GM21360 (cell line): ENCODE measurements at regions not wholly inside any gene's neighbourhood (a gene's known extent, or its start where the extent isn't known, plus 50 kb on each side); places are given as distances from the start of the nearest gene placed in this dataset.
"Not testable (repeated sequence)": the region's sequence is repeated elsewhere in the genome, so short reads cannot be mapped to it uniquely, and the experiment has no call there.

Source experiments
- ATAC-seq: cut with Tn5 transposase; IDR thresholded peaks from one replicate; pipeline ENCODE4 v1.9.1; 2021; ENCODE audit warnings: mild to moderate bottlenecking, moderate library complexity; ENCODE audit not compliant: unreplicated experiment

DNA sequence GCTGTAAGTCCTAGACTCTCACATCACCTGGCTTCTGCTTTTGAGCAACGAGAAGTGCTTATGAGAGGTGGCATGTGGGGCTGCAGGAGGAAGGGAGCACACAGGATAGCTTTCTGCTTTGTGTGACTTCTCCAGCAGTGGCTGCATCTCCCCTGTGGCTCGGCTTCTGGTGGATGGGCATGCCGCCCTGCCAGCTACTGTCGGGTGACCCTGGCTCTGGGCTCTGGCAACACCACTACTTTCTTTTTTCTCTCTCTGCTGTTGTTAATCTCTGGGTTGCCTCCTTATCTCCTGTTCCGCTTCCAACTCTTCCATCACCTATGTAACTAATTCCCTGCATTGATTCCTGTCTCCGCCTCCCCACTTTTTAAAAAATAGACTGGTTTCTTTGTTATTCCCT is 209.1 kb upstream of the DAAM1 start:
- ATAC-seq: no peak

DNA sequence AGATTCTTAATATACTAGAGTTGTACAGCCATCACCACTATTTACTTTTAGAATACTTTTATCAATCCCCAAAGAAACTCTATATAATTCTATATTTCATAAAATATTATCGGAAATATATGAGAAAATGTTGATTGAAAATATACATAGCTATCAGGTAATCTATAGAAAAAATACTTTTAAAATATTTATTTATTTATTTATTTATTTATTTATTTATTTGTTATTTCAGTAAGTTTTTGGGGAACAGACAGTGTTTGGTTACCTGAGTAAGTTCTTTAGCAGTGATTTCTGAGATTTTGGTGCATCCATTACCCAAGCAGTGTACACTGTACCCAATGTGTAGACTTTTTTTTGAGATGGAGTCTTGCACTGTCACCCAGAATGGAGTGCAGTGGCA is 206.6 kb upstream of the DAAM1 start:
- no peak for ATAC-seq

DNA sequence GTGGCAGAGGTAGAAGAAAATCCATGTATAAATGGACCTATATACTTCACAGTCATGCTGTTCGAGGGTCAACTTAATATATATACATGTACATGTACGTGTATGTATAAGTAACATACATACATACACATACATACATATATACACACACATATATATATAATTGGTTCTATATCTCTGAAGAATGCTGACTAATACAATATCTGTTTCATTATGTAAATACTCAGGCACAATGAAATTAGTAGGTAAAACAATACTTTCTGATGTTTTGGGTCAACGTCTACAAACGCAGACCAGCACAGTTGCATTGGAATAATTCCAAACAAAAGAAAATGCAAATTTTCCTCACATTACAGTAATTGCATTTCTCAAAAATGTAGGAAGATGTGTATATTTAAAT is 202.7 kb upstream of the DAAM1 start:
- ATAC-seq: no peak

DNA sequence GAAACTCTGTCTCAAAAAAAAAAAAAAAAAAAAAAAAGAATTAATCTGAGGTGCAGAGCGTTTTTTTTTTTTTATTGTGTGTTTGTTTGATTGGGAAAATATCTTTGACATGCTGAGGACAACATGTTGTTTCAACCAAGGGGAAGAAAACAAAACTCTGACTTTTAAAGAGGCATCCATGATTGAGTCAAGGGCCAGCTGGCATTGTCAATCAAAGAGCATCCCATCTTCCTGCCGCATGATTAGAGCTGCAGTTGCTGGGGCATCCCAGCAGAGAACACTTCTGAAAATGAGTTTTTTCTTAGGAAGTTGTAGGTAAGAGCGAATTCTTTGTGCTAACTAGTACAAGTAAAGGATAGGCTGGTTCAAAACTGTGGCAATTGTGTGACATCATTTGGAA is 200.9 kb upstream of the DAAM1 start:
- no peak for ATAC-seq

DNA sequence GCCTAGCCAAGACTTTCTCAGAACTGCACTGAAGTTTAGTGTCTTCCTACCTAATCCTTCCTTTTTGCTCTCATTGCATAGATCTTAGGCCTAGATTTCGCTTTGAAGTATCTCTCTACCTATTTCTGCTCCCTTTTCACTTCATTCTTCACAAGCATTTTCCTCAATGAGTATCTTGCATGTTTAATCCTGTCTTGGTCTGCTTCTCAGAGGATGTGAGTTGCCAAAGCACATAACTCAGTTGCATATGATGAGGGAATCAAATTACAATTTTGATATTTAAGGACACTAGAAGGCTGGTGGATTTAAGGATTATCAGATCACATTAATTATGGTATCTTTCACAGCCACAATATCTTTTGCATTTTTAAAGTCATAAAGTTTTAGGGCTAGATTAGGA is 195.5 kb upstream of the DAAM1 start:
- ATAC-seq: no peak

DNA sequence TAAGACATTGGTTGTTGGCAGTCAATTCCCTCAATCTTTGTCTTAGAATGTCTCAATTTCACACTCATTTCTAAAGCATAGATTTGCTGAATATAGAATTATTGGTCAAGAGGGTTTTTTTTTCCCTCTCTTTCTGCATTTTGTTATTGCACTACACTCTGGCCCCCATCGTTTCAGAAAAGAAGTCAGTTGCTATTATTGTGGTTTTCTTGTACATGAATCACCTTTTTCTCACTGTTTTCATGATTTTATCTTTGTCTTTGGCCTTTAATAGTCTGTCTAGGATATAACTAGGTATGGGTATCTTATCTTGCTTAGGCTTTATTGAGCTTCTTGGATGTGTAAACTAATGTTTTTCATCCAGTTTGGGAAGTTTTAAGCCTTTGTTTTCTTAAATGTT is 194.3 kb upstream of the DAAM1 start:
- no peak for ATAC-seq

DNA sequence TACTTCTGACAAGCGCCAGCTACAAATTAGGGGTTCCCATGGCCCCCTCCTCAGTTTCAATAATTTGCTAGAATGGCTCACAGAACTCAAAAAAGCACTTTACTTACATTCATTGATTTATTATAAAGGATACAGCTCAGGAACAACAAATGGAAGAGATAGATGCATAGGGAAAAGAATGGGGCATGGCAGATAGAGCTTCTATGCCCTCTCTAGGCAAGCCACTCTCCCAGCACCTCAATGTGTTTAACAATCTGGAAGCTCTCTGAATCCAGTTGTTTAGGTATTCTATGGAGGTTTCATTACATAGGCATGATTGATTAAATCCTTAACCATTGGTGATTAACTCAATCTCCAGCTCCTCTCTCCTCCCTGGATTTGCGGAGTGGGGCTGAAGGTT is 184.5 kb upstream of the DAAM1 start:
- no peak for ATAC-seq

DNA sequence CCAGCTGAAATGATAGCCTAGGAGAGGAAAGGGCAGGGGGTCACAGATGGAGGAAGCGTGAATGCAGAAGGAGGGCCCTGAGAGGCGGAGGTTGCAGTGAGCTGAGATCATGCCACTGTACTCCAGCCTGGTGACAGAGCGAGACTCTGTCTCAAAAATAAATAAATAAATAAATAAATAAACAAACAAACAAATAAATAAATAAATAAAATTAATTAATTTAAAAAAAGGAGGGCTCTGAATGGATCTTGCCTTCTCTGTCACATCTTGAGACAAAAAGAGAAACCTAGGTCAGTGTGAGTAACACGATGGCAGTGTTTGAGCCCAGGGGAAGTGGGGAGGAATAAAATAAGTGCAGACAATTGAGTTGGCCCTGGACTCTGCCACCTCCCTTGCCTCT is 182.3 kb upstream of the DAAM1 start:
- ATAC-seq: not testable (repeated sequence)

DNA sequence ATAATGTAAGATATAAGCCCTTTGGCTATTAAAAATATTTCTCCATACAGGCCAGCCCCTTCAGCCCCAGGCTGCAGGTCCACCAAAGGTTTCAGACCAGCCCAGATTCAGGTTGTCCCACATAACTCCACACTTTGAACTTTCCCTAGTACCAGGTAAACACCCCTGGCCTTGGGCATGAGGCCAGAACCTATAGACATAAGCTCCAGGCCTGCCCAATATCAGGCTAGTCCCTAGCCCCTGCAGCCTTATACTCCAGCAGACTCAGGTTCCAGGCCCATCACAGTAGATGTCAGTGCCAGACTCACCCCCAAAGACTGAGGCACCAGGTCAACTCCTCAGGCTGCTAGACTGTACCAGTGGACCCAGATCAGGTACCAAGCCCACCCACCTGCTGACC is 178.5 kb upstream of the DAAM1 start:
- ATAC-seq: no peak

DNA sequence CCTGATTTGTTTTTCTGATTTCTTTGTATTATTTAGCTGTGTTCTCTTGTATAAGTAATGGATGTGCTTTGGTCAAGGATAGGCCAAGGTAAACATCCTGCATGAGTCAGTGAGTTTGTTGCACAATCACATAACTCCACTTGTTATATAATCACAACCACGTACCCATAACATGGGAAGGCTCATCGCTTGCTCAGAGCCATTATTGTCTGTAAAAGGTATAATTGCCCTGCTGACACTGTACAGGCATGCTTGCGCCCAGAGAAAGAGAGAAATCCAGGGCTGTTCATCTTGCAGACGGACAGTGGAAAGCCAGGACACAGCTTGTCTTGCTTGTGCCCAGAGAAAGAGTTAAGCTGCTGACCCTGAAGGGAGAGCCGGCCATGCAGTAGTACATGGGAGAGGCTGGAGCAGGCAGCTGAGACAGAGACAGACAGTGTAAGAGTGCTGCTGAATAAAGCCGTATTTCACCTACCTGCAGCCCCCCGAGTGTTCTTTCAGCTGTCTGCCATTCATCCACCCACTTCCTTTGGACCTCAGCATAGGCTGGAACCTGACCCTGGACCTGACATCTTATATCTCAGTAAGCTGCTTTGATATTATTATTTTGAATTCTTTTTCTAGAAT is 174.7 kb upstream of the DAAM1 start:
- ATAC-seq: no peak

DNA sequence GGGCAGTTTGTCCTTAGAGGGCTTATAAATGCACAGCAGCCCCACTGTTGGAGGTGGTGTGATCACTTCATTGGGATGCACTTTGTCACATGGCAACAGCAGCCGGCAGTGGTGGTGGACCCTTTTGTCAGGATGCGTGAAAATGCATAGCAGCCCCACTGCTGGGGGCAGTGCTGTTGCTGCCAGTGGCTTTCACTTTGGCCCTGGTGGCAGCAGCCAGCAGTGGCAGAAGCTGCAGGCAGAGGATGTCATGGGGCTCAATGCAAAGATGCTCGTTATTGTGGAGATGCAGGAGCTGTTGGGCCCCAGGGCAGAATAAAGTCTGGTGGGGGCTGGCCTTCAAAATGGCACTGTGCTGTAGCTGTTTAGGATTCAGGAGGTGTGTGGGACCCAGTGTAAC is 173.0 kb upstream of the DAAM1 start:
- ATAC-seq: no peak

DNA sequence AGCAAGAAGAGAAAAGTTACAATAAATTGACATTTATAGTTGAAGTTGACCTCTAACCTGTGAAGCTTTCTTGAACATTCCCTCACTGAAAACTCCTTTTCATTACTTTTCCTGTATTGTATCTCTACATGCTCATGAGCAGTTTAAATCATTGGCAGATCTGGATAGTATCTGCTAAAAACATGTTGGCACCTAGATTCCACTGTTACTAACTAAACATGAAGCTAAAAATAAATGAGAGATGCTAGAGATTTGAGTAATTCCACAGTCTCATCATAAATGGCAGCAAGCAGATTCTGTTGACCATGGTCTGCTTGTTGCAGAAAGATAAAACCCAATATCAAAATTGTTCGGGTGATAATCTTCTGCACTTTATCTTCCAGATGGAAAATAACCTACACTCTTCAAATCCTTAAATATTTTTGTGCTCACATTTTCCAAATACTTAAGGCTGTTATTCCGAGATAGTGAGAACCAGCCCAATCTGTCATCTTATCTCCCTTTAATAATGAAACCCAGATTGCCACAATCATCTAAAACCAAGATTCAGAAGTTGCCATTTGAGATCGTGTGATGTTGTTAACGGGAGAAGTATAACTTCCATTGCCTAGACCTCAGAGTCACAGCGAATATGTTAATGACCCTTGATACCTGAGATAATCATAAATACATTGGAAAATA is 171.0 kb upstream of the DAAM1 start:
- ATAC-seq: no peak

DNA sequence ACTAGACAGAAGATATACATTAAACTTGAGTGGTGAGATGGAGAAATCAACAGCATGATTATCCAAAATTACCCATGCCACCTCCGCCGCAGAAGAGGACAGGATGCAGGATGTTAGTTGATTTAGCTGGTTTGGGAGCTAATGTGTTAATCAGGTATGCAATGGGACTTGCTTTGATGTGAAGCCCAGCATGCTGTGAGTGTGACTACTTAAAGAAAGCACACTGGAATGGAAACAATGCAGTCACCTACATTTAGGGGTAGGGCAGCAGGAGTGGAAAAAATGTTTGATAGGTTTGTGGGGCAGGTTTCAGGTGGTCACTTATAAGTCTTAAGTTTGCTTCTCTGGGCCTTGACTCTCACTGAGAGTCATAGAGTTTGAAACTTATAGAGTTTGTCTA is 170.0 kb upstream of the DAAM1 start:
- ATAC-seq: no peak

DNA sequence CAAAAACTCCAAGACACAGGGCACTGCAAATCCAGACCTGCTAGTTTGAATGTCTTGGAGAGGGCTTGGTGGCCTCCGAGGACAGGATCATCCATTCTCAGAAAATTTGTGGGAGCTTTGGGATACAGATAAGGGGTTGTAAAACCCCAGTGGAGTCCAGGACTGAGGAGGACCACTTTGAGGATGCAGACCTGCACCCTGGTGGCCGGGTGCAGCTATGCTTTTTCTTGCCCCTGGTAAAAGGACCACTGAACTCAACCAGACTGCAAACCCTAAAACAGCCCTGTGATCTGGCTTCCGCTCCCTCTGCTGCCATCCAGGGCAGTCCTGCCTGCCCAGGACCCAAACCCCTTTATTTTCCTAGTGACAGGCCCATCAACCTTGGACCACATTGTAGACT is 169.5 kb upstream of the DAAM1 start:
- no peak for ATAC-seq

DNA sequence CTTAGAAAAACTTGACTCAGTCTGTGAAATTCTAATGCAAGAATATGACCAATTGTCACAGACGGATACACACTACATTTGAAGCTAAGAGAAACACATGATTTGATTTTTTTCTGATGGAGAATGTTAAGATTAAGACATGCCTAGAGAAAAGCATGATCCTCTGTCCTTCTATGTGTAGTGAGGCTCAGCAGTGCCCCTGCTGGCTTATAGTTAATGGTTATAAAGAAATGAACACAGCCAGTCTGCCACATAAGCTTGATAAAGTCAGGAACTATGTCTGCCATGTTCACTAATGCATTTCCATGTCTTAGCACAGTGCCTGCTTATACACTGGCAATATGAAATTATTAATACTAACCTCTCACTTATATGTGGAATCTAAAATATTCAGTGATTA is 168.1 kb upstream of the DAAM1 start:
- no peak for ATAC-seq

DNA sequence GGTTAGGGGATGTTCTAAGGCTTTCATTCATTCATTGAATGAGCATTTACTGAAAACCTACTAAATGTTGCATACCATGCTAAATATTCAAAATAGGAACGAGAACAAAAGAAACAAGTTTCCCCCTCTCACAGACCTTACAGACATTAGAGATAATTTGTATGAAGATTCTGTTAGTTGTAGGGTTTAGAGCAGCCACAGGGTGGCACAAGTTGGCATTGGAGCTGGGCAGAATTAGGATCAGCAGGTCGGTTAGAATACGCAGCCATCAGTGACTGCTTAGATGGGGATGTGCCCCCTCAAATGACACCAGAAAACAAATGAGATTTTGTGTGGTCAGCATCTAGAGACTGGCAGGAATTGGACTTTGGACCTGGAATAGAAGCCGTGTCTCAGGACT is 166.3 kb upstream of the DAAM1 start:
- ATAC-seq: no peak

DNA sequence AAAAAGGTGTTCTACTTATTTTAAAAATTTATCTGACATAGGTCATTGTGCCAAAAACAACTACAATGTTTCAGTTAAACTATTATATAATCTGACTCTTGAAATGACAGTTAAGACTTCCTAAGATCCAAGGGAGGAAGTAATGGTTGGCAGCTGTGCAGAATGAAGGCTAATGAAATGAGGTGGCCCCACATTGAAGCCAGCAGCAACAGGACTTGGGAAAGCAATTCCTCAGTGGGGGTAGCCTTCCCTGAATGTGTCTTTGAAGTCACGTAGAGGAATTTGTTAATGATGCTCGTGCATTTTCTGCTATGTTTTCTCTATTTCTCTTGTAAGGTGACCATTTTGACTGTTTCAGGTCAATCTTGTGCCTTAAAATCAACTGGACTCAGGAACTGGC is 162.4 kb upstream of the DAAM1 start:
- no peak for ATAC-seq

DNA sequence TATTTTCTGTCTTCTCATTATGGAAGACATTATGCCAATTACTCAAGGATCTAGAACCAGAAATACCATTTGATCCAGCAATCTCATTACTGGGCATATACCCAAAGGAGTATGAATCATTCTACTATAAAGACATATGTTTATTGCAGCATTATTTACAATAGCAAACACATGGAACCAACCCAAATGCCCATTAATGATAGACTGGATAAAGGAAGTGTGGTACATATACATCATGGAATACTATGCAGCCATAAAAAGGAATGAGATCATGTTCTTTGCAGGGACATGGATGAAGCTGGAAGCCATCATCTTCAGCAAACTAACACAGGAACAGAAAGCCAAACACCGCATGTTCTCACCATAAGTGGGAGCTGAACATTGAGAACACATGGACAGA is 161.8 kb upstream of the DAAM1 start:
- ATAC-seq: not testable (repeated sequence)

DNA sequence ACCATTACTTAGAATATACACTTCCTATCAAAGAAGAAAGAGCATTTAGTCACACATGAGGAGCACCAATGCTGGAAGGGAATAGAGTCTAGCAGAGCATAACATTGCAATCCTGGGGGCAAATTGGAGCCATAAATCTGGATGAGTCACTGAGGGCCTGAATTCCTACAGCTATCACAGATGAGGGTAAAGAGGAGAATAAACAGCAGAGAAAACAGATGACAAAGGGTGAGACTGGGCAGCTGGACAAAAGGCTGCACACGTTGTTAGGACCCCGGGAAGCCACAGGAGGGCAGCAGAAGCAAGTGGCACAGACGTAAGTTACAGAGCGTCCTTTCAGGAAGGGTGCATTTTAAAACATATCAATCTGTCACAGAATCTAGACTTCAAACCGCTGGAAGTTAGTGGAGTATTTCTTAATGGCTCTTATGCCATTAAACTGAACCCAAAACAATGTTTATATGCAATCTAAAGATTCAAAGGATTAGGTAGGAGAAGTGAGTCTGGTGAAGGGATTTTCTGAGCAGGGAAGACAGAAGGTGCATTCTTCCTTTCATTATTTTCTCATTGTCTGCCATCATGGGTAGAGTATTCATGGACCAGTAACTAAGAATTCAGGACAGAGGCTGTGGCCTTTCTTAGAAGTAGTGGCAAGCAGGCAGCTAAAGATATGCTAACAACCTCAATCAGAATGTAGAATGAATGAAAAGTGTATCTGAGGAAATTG is 159.8 kb upstream of the DAAM1 start:
- ATAC-seq: peak; percentile 88

DNA sequence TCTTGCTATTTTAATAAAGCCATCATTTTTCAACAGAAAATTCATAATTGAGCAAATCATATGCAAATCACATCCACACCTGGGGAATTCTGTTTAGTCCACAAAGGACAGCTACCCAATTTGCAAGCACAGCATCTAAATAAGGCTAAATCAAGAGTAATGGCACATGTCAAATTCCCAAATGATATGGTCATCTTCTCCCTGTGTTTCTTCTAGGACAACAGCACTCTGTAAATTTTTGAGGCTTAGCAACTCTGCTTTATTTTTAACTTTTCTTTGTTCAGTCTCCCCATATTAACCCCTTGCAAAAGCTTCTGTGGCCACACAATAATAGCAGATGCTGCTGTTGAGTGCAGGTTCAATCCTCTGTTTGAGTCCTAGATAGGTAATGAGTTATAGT is 155.6 kb upstream of the DAAM1 start:
- ATAC-seq: no peak

DNA sequence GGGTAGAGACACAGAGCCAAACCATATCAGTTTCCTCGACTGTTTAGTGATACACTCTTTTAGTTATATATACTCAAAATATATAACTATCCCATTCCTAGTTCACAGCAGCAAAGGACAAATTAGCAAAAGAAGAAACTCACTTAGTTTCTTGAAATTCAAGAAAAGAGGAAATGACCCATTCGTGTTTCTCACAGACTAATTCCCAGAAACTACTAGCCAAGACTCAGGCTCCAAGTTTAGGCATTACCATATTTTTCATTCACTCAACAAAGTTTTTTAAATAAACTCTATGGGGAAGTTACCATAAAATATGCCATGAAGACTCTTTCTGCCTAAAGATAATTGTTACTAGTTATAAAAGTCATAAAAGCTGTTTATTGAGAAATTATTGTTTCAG is 152.3 kb upstream of the DAAM1 start:
- no peak for ATAC-seq

DNA sequence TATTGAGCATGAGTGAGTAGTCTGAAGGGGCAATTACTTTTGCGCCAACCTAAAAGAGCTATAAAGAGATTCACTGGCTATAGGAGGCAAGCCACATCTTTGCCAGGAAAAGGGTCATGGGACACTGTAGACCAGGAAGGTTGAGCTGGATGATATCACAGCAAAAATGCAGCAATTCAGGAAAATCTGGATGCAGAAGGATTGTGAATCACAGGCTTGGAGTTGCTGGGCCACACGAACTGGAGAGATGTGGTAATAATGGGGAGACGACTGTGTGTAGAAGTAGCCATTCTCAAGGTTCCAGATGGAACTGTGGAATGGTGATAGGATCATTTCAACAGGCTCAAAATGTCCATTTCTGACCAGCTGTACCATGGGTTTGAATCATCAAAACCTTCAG is 151.4 kb upstream of the DAAM1 start:
- no peak for ATAC-seq
